ENCODE measurements at regions not wholly inside any gene's neighbourhood (a gene's known extent, or its start where the extent isn't known, plus 50 kb on each side); places are given as distances from the start of the nearest gene placed in this dataset.

GRCh38 chr2:199696048-199696447 lies 154.9 kb downstream of the FTCDNL1 start:
- TF ChIP-seq POLR2AphosphoS5 (IDR thresholded peaks at IDR 0.05; ENCODE audit: low read depth, low read length) (no peak), TAF1 (IDR thresholded peaks at IDR 0.05; ENCODE audit: low read depth, low read length) (no peak), POLR2A (IDR thresholded peaks at IDR 0.05; ENCODE audit: low read depth, low read length) (no peak), SPI1 (IDR thresholded peaks at IDR 0.05; ENCODE audit: low read depth, low read length) (no peak)
